ENCODE measurements at regions not wholly inside any gene's neighbourhood (a gene's known extent, or its start where the extent isn't known, plus 50 kb on each side); places are given as distances from the start of the nearest gene placed in this dataset.

DNA sequence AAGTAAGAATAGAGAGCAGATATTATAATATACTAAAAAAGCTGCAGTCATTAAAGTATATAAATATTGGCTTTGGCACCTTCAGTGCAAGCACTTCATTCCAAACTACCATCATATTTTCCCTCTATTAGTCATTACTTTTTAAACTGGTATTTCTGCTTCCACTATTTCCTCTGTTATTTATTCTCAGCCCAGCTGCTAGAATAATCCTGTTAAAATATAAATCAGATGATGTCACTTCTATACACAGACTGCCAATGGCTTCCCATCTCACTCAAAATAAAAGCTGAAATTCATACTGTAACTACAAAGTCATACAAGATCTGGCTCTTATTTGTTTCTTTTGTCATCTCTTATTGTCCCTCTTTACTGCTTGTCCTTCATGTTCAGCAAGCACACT, 432.9 kb downstream of the TLE4 start:
- TF ChIP-seq CTCF (IDR thresholded peaks at IDR 0.05) (no peak), POLR2A (IDR thresholded peaks at IDR 0.05; ENCODE audit: low read depth) (no peak)
